NCI-H146 (cell line): ENCODE measurements at regions not wholly inside any gene's neighbourhood (a gene's known extent, or its start where the extent isn't known, plus 50 kb on each side); places are given as distances from the start of the nearest gene placed in this dataset.

ENCODE experiments used
- DNase-seq: peaks from one replicate; lab custom pipeline; 2025; lab: John Stamatoyannopoulos, UW

DNA sequence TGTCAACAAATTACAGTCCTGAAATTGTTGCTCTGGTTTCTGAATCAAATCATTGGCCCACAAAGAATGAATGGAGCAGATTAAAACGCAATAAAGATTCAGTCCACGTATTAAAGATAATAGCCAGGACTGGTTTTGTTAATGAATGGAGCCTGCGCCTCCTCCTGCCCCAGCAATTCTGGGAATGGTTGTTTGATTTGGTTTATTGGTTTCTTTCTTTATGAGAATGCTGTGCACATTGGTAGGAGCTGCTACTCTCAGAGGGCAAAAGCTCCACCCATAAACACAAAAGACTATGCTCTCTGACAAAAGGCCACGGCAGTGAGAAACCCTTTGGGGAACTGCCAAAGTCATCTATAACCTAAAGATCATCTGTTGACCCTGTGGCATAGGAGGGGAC is 261.1 kb downstream of the ABHD5 start:
- DNase-seq = no peak

DNA sequence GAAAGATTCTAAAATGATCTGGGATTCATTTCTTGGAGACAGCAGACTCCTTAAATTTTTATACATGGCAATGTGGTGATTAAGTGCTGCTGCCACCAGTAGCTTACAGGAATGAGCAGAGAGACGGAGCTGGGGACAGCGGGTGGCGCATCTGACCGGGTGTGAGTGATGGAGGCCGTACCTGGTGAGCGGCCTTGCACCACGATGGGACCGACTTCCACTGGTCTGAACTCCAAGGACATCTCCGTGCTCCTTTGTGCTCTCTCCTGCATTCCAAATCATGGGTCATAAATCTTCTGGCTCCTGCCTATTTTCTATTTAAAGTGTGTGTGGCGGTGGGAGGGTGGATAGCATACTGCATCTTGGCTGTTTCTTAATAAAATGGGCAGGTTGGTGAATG is 262.6 kb downstream of the ABHD5 start:
- no peak for DNase-seq

DNA sequence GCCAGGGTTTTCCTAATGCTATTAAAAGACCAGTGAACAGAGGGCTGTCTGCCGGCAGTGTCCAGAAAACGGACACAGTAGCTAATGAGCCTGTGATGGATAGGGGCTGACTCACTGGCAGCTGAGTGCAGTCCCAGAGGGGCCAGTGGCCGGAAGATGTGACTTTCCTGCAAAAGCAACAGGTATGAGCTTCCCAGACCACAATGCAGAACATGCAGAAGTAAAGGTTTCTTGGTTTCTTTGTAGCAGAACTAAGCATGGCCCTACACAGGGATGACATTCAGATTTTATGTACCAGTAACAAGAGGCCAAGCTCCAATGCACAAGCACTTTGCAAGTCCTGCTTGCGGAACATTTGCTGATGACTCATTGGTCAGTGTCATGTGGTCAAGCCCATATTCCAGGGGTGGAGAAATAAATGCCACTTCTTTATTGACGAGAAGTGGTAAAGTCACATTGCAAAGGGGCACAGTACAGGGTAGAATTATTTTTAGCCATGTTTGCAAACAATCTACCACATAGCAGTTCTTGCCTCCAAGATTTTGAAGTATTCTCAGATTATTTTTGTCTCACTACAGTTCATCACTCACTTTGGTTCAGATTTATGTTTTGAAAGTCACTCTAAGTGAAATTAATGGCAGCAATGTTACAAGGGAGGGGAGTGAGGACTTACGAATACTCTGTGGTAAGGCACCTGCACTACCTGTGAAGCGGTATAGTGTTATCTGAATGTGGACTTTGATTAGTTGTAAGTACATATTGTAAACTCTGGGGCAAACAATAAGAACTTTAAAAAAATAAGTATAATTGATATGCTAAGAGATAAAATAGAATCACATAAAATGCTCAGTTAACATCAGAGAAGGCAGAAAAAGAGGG is 263.3 kb downstream of the ABHD5 start:
- DNase-seq = no peak

GRCh38 chr3:43956945-43957344 is 266.2 kb downstream of the ABHD5 start:
- DNase-seq = no peak

DNA sequence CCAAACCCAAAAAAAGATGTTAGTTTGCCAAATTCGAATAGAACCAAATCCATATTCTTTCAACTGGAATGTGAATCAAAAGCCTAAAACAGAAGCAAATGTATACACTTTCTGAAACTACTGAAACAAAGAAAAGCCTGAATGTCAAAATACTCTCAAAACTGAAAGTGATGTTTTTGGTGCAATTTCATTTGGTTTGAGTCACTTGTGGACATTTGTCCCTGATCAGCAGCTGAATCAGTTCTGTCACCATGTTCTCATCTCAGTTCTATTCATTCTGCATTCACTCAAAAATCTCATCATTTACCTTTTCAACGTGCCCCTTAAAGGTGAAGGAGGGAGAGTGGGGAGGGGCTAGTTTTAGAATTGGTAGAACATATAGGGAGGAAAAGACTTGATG is 266.8 kb downstream of the ABHD5 start:
- no peak for DNase-seq

- DNase-seq = no peak
Measured at GRCh38 chr3:43958005-43958770, 267.4 kb downstream of the ABHD5 start.

DNA sequence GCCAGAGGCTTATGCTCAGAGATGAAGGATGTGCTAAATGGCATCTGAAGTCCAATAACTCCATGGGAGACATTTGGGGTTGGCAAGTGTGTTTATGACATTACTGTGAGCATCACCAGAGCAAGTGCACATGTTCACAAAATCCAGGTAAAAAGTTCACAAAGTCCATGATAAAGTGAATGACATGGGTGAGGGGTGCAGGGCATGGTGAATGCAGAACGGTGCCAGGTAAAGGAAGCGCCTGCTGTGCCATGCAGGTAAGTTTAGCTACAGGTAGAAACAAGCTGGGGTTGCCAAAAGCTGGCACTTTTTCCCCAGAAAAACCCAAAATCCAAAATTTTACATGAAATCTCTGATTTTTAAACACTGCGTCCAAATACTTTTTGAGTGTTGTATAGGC is 268.2 kb downstream of the ABHD5 start:
- DNase-seq = no peak

GRCh38 chr3:43959498-43960447 is 269.0 kb downstream of the ABHD5 start:
- no peak for DNase-seq

DNA sequence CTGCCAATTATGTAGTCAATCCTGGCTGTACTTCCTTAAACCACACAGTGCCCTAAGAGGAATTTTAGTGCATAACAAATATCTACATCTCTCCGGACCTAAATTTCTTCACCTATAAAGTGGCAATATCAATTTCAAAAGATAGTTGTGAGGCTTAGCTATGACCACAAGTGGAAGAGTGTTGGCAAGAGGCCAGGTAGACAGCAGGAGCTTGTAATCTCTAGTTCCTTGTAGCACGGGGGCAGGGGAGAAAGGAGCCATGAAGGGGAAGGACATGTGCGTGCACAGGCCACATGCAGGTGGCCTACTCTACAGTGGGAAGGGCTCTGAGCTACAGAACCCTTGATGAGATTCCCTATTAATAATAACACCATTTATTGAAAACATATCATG is 269.7 kb downstream of the ABHD5 start:
- DNase-seq = no peak

DNA sequence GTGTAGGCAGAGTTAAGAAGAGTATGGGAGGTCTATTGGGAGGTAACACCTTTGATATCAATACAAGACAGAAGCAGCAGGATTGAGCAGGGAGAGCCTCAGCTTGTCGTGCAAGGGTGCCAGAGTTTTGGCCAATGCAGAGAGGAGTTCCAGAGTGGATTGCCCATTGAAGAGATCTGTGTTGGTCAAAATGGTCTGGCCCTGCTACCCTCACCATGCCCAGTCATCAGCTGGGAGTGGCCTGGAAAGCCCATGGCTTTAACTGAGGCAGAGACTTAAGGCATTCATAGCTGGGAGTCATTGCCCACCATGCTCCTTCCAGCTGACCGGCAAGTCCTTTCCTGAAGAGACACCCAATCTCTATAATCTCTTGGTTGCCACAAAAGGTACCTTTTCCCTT is 271.3 kb downstream of the ABHD5 start:
- DNase-seq = no peak

GRCh38 chr3:43963208-43963607 is 272.5 kb downstream of the ABHD5 start:
- no peak for DNase-seq

GRCh38 chr3:43964640-43965039 is 273.9 kb downstream of the ABHD5 start:
- no peak for DNase-seq

GRCh38 chr3:43965656-43966055 is 274.9 kb downstream of the ABHD5 start:
- no peak for DNase-seq

- DNase-seq = no peak
Measured at GRCh38 chr3:43966126-43966525, 275.4 kb downstream of the ABHD5 start.

- DNase-seq = no peak
Measured at GRCh38 chr3:43966530-43966929, 275.2 kb upstream of the TOPAZ1 start.

DNA sequence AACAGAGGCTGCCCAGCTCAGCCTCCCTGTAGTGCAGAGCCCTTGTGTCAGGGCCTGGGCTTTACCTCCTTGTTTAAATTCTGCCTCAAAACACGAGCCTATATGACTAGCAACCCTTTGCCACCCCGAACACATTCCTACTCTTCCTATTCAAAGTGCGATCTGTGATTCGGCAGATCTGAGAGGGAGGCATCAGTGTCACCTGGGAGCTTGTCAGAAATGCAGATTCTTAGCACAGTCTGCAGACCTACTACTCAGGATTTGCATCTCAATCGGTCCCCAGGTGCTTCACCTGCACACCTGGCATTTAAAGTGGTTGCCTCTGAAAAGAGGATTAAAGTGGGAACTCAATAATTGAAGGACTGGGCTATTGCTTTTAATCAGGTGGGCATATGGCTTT is 273.2 kb upstream of the TOPAZ1 start:
- DNase-seq = no peak

DNA sequence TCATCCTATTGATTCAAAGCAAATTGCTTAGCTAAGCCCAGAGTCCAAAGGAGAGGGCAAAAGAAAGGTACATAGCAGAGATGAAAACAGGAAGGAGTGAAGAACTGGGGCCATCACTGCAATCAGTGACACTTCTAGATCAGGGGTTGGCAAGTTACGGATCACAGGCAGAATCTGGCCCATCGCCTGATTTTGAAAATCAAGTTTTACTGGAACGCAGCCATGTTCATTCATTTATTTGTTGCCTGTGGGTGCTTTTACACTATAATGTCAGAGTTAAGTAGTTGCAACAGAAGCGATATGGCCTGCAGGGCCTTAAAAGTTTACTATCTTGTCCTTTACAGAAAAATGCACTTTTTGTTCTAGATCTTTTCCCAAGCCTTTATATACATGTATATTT is 271.7 kb upstream of the TOPAZ1 start:
- DNase-seq = no peak

GRCh38 chr3:43970351-43970750 is 271.3 kb upstream of the TOPAZ1 start:
- DNase-seq = no peak

DNA sequence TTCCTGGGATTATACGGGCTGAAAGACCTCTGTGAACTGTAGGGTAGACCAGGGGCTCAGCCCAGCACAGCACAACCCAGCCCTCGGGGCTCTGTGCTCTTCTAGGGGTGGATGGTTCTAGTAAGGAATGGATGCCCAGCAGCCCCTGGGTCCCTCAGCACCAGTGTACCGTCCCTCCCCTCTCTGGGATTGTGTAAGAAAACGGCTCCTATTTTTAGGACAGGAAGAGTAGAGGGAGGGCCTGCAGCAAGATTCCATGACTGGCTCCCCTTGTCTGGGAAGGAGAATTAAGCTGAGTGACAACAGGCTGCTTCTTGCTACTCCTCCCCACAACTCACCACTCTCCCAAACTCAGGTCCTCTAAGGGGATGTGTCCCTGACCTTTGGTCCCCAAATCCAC is 270.8 kb upstream of the TOPAZ1 start:
- no peak for DNase-seq

DNA sequence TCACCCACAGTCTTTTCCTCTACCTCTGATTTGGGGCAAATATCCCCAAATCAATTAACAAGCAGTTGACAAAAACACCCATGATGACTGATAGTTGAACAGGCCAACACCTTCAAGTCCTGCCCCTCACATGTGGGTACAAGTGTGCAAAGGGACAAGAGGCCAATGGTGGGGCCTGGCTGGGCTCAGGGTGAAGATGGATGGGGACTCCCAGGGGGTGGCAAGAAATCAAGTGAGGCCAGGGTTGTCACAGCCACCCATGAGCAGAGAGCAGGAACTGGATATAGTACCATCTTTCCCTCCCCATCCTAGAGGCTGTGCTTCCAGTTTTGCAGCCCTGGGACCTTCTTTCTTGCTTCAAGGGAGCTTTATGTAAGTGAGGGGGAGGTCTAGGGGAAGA is 270.2 kb upstream of the TOPAZ1 start:
- no peak for DNase-seq

GRCh38 chr3:43978708-43979107 is 263.0 kb upstream of the TOPAZ1 start:
- DNase-seq = no peak

- DNase-seq = no peak
Measured at GRCh38 chr3:43979645-43980044, 262.0 kb upstream of the TOPAZ1 start.
